HG02885 (cell line): ENCODE measurements at regions not wholly inside any gene's neighbourhood (a gene's known extent, or its start where the extent isn't known, plus 50 kb on each side); places are given as distances from the start of the nearest gene placed in this dataset.
"Not testable (repeated sequence)": the region's sequence is repeated elsewhere in the genome, so short reads cannot be mapped to it uniquely, and the experiment has no call there.

Source experiments
- ATAC-seq: cut with Tn5 transposase; IDR thresholded peaks from one replicate; pipeline ENCODE4 v1.9.1; 2021; ENCODE audit warnings: mild to moderate bottlenecking; ENCODE audit not compliant: unreplicated experiment, poor library complexity

DNA sequence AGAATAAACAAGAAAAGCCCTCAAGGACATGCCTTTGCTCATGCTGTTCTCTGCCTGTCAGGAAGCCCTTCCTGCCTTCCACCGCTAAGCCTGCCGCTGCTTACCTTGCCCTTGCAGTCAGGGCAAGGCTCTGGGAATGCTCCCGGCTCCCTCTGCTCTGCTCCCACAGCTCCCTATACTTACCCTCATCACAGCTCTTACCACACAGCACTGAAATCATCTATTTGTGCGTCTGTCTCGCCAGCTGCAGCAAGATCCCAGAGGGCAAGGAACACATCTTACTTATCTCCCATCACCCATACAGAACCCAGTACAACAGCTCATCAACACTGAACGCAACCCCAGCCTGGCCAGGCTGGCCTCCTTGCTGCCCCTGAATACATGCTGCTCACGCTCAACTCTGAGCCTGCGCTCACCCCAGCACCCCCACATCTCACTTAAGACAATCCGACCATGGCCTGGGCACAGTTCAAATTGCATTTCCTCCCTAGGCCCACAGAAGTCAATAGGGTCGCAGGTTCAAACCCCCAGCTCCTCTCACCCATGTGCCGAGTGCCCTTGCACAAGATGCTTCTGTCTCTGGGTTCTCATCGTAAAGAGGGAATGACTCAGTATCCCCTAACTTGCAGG is 161.8 kb downstream of the IGLL1 start:
- ATAC-seq, result no peak

GRCh38 chr22:23417327-23417726 is 162.8 kb downstream of the IGLL1 start:
- not testable (repeated sequence) for ATAC-seq

DNA sequence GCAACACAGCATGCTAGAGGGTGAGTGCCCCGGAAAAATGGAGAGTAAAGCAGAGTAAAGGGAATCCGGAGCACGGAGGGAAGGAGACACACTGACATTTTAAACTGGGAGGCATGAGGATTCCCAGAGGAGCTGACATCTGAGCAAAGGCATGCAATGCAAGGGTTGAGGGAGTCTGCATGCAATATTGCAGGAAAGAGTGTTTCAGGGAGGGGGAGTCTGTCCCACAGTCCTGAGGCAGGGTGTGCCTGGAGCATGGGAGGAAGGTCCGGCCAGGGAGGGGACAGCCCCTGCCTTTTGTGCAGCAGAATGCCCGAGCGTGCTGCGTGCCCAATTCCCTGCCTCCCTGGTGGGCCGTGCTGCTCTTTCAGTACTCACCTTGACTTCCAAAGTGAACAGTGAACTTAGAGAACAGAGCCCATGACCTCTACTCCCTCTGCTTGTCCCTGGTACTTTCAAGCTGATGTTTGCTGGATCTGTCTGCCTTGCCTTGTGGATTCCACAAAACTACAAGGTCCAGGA is 163.9 kb downstream of the IGLL1 start:
- not testable (repeated sequence) for ATAC-seq

GRCh38 chr22:23415490-23415851 is 164.6 kb downstream of the IGLL1 start:
- ATAC-seq, result no peak

DNA sequence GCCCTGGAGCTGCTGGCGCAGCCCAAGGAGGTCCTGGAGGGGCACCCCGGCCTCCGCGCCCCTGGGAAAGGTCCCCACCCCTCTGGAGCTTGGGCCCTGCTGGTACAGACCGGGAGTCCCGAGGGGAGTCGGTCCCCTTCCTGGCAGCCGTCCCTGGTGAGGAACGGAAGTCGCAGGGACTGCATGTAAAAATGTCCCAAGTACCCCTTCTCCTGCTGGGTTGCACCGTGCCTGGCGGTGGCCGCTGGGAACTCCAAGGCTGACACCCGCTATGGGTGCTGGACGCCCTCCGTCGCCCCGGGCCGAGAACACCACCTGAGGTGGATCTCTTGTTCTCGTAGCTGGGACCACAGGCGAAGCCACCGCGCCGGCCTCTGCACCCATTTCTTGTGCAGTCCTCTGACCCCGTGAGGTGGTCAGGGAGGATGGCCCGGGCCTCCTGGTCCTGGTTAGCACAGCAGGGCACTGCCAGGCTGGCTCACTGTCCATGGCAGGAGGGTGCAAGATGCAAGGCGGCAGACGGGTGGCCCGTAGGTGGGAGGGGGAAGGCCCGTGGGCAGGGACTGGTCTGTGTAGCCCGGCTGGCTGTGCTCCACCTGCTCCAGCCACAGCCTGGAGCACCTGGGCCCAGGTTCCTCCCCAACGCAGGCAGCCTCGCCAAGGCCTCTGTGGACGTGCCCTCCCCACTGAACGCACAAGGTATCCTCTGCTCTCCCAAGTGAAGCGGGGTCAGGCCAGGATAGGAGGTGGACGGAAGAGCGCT is 165.2 kb downstream of the IGLL1 start:
- ATAC-seq, result no peak

DNA sequence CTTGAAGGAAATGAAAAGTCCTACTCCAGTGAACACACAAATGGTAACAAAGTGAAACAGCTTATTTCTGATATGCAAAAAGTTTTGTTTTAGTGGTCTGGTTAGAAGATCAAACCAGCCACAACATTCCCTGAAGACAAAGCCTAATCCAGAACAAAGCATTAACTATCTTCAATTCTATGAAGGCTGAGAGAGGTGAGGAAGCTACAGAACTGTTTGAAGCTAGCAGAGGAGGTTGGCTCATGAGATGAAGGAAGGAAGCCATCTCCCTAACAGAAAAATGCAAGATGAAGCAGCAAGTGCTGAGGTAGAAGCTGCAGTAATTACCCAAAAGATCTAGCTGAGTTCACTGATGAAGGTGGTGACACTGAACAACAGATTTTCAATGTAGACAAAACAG is 168.4 kb downstream of the IGLL1 start:
- ATAC-seq, result no peak

- ATAC-seq, result no peak
These were observed 169.7 kb downstream of the IGLL1 start for GRCh38 chr22:23410411-23410810.

DNA sequence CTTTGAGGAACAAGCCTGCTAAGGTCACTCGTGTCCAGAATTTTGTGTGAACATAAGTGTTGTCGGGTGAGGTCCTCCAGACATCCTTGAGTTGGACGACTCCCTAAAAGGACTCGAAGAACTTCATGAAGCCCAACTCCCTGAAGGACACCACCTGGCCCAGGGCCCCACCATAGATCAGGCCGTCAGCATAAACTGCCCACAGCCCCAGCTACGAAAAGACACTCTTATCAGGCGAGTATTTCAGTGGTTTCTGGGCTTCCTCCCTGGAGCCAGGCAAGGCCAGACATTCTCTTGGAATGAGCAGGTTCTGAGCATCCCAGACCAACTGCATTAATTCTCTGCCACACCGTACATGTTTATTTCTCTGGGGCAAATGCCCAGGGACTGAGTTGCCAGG is 170.1 kb downstream of the IGLL1 start:
- no peak for ATAC-seq

DNA sequence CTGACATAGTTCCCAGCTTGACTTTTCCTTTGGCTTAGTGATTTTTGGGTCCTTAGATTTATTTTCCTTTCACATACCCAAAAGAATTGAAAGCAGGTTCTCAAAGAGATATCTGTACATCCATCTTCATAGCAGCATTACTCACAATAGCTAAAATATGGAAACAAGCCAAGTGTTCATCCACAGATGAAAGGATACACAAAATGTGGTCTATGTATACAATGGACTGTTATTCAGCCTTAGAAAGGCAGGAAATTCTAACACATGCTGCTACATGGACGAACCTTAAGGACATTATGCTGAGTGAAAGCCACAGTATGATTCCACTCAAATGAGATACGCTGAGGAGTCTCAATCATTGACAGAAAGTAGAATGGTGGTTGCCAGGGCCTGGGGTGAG is 171.8 kb downstream of the IGLL1 start:
- ATAC-seq, result no peak

DNA sequence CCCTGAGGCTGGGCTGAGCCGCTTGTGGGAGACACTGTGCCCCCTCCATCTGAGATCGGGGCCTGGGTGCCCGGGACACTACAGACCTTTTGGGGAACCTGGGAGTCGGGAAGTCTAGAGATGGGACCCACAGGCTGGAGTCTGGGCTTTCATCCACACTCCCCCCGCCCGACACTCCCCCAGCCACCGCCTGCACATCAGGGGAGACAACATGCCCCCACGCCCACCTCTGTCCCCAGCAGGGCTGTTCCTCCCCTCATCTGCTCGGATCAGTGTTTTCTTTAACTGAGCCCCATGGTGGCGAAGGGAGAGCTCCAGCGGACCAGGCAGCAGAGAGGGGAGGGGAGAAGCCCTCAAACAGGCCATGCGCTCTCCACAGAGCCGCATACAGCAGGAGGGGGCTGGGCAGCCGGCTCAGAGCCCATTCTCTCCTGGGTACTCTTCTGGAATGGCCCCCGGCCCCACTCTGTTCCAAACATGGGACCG is 174.7 kb downstream of the IGLL1 start:
- no peak for ATAC-seq

DNA sequence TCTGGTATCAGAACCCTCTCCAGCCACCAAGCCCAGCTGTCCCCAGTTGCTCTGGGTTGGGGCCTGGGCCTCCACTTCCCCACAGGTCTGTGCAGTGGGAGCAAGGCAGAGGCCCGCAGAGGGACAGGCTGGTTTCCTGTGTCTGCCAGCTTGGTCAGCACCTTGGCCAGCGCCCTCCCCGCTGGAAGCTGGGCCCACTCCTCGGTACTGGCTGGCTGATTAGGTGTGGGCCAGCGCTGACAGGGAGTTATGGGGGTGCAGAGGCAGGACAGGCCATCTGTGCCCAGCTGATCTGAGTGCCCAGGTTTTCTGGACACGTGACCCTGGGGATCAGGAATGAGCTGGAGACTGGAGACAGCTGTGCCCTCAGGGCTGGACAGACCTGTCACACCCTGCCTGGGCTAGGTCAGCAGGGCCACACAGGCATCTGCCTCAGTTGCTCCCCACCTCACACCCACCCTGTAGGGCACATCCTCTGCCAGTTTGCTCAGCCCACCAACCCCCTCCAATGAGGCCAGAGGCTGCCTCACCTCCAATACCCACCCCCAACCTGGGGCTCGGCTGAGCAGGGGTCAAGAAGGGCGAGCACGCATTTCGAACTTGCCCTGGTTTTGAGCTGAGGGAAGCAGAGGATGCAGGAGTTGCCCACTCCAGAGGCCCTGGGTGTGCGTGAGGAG is 175.3 kb downstream of the IGLL1 start:
- ATAC-seq, result no peak

DNA sequence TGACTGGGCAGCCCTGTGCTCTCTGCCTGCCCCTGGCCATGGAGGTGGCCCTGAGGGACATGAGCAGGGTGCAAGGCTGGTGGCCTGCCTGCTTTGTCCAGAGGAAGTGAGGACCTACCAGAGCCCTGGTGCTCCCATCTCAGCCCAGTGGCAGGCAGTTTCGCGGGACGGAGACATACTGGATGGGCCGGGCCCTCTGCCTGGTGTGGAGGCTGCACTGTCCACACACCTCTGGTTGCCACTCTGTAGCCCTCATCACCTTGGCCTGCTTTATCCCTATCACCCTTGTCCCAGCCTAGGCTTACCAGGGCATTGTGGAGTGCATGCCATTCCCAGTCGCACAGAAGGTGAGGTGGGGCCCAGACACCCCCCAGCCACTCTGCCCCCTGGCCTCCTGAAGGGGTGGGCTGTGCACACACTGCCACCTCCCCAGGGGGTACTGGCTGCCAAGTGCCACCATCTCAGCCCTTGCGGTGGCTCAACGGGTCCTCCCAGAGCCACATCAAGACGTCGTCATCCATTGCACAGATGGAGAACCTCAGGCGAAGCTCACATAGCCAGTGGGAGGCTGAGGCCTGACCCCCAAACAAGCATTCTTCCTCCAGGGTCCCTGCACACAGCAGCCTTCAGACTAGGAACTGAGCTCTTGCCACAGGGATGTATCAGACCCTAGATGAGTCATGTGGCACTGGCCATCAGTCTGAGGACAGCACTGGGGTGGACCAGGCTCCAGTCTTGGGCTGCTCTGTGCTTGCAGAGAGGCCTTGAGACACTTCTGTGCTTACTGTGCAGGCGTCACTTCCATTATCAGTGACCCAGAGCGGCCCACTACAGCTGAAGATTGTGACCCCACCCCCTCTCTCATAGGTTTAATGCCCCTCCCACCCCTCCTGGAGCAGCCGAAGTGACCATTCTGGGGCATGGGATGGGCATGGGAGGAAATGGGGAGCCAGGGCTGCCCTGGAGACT is 176.1 kb downstream of the IGLL1 start:
- ATAC-seq, result no peak

DNA sequence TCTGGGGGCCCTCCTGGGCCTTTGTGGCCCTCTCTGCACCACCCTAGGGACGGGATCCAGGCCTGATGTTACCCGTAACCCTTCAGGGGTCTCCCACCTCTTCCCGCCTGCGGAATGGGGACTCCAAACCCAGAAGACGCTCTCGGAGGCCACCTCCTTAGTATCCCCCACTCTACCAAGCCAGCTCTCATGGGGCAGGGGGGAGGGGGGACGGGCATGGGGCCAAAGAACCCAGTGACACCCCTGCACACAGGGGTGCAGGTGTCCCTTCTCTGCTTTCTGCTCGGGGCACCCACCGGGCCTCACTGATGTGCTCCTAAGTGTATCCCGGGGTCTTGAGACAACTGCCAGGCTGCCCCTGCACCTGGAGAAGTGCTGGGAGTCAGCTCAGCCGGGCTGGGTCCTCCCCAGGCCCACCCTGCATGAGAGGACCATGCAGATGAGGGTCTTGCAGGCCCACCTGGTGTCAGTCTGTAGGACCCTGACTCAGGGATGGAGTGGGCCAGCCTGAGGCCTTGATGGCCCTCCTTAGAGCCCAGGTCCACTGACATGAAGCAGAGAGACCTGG is 176.9 kb downstream of the IGLL1 start:
- no peak for ATAC-seq

DNA sequence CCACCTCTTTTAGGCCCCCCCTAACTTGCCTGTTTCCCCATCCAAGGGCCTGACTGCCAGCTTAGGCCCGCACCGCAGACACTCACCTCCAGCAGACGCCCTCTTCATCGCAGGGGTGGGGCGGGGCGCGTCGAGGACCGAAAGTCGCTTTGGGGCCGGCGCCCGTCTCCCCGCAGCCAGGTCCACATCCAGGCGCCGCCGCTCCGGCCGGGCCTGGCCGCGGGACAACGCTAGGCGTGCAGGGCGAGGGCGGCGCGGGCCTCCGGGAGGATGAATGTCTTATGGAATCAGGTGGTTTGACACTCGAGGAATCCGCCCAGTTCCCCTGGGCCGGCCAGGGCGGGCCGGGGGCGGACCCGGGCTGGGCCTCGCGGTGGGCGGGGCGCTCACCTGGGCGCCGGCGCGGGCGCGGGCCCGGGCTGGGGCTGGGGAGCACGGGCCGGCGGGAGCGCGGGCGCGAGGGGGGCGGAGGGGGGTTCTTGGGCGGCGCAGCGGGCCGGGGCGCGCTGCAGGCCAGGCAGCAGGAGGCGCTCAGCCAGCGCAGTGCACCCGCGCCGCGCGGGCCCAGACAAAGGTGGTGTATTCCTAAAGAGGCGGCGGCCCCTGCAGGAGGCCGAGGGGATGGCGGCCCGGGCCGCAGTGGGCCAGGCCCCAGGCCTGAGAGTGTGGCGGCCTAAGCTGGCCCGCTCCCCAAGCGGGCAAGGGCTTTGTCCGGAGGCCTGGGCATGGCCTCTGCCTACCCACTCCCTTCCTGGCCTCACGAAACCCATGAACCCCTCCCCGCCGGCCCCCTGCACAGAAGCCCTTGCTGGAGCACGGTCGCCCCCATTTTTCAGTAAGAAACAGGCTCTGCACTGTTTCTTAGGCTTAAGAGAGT is 177.6 kb downstream of the IGLL1 start:
- peak; percentile 62 for ATAC-seq

DNA sequence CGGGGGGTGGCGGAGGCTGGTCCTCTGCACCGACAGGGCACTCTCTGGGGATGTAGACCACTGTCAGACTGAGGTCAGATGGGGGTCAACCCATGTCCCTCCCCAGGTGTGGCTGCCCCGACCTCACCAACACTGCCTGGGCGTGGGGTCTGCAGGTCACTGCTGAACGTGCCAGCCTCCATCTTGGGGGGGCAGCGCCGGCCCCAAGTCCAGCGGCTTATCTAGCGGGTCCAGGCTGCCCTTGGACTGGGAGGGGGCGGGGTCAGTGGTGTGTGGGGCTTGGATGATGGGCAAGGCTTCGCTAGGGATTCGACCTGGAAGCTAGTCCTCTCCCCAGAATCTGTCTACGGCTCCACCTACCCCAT is 178.2 kb downstream of the IGLL1 start:
- no peak for ATAC-seq

GRCh38 chr22:23401111-23401909 is 178.8 kb downstream of the IGLL1 start:
- no peak for ATAC-seq

DNA sequence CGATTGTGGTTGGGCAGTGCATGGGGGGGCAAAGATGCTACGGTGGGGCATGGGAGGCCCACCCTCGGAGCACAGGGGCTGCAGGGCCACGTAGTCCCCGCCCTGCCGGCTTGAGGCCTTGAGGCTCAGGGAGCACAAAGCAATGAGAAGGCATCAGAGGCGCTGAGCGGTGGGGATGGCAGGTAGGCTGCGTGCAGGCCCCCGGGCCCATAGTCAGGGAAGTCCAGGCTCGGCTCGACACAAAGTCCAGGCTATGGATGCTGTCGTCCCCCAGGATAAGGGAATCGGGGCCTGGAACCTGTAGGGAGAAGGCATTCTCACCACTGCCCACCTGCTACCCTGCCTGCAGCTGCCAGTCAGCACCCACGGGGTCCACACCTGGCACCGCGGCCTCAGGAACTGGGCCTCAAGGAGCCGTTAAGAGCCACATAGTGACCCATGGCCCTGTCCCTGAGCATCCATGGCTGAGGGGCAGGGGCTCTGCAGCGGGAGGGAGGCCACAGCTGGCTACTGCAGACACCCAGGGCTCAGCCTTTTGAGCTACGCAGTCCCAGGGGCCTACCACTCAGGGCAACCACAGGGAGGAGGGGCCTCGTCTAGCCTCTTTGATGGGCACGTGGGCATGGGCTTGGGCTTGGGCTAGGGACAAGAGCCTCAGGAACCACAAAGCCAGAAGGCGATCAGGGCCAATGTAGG is 179.7 kb downstream of the IGLL1 start:
- ATAC-seq, result no peak
